ENCODE measurements at regions not wholly inside any gene's neighbourhood (a gene's known extent, or its start where the extent isn't known, plus 50 kb on each side); places are given as distances from the start of the nearest gene placed in this dataset.

- TF ChIP-seq CTCF (IDR thresholded peaks at IDR 0.05; ENCODE audit: insufficient read depth, low read depth, low read length) = no peak
- H3K4me3 ChIP-seq (ENCODE audit: low read depth, low read length) = no peak overlapping the region
- DNase-seq (ENCODE audit: low read depth) = peak; percentile 50
Measured at GRCh38 chr3:159757341-159758060, 231.1 kb upstream of the IL12A start.

- DNase-seq (ENCODE audit: low read depth) = peak; percentile 56
- H3K4me3 ChIP-seq (ENCODE audit: low read depth, low read length) = no peak overlapping the region
- no peak for TF ChIP-seq CTCF (IDR thresholded peaks at IDR 0.05; ENCODE audit: insufficient read depth, low read depth, low read length)
Measured at GRCh38 chr3:159760046-159760445, 228.6 kb upstream of the IL12A start.

- peak; percentile 29 for DNase-seq (ENCODE audit: low read depth)
- TF ChIP-seq CTCF (IDR thresholded peaks at IDR 0.05; ENCODE audit: insufficient read depth, low read depth, low read length) = no peak
- no peak overlapping the region for H3K4me3 ChIP-seq (ENCODE audit: low read depth, low read length)
Measured at GRCh38 chr3:159761369-159761768, 227.3 kb upstream of the IL12A start.

- no peak for TF ChIP-seq CTCF (IDR thresholded peaks at IDR 0.05; ENCODE audit: insufficient read depth, low read depth, low read length)
- H3K4me3 ChIP-seq (ENCODE audit: low read depth, low read length) = no peak overlapping the region
- no peak for DNase-seq (ENCODE audit: low read depth)
Measured at GRCh38 chr3:159761848-159762635, 226.6 kb upstream of the IL12A start.

GRCh38 chr3:159763011-159763601 lies 225.5 kb upstream of the IL12A start:
- H3K4me3 ChIP-seq (ENCODE audit: low read depth, low read length) = peak overlapping the region; percentile 83
- no peak for TF ChIP-seq CTCF (IDR thresholded peaks at IDR 0.05; ENCODE audit: insufficient read depth, low read depth, low read length)
- DNase-seq (ENCODE audit: low read depth) = peak; percentile 88

- DNase-seq (ENCODE audit: low read depth) = peak; percentile 91
- TF ChIP-seq CTCF (IDR thresholded peaks at IDR 0.05; ENCODE audit: insufficient read depth, low read depth, low read length) = peak; percentile 30
Measured at GRCh38 chr3:159763602-159764489, 224.8 kb upstream of the IL12A start.

More at GRCh38 chr3:159763602-159764489, 224.8 kb upstream of the IL12A start:
- peak overlapping the region; percentile 83 for H3K4me3 ChIP-seq (ENCODE audit: low read depth, low read length)
